ENCODE measurements at regions not wholly inside any gene's neighbourhood (a gene's known extent, or its start where the extent isn't known, plus 50 kb on each side); places are given as distances from the start of the nearest gene placed in this dataset.
A peak's percentile ranks its signal among the peaks of the same experiment; 100 is the strongest.

GRCh38 chr1:234554218-234554697 lies 55.7 kb downstream of the IRF2BP2 start:
- DNase-seq (ENCODE audit: low spot score), result no peak

DNA sequence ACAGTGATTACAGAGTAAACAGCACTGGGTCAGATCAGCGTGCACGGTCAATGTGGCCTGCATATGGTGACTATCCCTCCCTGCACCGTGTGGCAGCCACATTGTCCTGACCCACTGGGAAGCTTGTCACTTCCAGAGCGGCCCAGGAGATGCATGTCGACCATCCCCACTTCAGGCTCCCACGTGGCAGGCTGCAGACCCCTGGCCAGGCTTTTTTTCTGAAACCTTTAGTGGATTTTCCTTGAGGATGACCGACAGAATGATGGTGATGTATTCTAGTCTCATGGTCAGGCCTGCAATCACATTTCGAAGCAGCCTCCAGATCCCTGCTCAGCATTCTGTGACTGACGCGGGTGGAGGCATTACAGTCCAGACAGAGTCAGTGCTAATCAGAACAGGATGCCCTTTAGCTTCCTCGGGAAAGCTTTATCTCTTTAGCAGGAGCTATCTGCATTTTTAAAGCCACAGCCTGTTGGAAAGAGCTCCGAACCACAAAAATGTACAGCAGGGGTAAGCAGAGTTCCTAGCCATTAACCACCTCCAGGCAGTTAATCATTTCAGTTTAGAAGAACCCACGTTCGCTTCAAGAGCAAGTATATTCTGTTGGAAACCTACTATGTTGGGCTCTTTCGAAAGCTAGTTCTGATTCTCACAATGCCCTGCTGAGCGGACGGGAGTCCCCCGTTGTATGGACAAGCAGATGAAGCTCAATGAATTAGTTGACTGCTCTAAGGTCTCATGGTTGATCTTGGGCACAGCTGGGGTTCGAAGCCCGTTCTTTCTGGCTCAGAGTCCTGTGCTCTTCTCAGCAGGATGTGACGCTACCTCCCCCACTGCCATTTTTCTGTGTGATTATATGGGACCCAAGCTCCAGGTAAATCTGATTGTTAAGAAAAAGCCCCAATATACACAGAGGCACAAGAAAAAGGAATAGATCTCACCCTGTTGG lies 56.5 kb downstream of the IRF2BP2 start:
- DNase-seq (ENCODE audit: low spot score), result no peak

GRCh38 chr1:234551032-234551378 lies 59.0 kb downstream of the IRF2BP2 start:
- DNase-seq (ENCODE audit: low spot score), result no peak

- DNase-seq (ENCODE audit: low spot score), result no peak
Observed at GRCh38 chr1:234550341-234551031, 59.5 kb downstream of the IRF2BP2 start.

GRCh38 chr1:234549447-234550021 lies 60.4 kb downstream of the IRF2BP2 start:
- no peak for DNase-seq (ENCODE audit: low spot score)

DNA sequence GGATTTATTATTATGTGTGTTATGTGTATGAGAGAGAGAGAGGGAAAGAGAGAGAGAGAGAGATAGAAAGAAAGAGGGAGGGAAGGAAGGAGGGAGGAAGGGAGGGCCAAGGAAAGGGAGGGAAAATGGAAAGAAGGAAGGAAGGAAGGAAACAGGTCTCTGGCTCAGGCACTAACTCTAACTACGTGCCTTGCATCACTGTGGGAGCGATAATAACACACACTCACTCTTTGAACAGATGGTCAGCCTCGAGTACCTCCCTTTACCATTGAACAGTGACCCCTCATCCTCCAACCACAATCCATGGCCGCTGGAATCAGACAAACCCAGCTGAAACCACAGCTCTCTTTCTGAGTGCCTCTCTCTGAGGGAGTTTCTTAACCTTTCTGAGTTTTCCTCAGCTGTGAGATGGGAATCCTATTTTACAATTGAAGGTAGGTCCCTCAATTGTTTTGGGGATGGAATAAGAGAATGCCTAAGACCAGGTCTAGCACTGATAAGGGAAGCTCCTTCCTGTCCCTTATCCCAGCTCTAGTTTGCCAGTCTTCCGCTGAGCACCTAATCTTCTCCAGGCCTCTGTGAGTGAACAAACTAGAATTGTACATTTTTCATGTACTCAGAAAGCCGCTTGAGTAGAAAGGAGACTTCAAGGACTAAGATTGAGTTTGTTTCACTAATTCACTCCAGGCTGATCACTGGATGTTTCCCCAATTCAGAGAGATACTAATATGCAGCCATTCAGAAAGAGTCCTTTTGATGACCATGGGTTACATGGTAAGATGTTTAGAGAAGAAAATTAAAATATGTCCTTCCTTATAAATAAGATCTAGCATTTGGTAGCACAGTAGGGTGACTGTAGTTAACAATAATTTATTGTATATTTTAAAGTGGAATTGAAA lies 62.8 kb downstream of the IRF2BP2 start:
- no peak for DNase-seq (ENCODE audit: low spot score)

GRCh38 chr1:234546387-234546704 lies 63.6 kb downstream of the IRF2BP2 start:
- DNase-seq (ENCODE audit: low spot score), result no peak

GRCh38 chr1:234545517-234546386 lies 64.2 kb downstream of the IRF2BP2 start:
- DNase-seq (ENCODE audit: low spot score), result no peak

GRCh38 chr1:234544087-234544579 lies 65.2 kb upstream of the TARBP1 start:
- peak; percentile 32 for DNase-seq (ENCODE audit: low spot score)

DNA sequence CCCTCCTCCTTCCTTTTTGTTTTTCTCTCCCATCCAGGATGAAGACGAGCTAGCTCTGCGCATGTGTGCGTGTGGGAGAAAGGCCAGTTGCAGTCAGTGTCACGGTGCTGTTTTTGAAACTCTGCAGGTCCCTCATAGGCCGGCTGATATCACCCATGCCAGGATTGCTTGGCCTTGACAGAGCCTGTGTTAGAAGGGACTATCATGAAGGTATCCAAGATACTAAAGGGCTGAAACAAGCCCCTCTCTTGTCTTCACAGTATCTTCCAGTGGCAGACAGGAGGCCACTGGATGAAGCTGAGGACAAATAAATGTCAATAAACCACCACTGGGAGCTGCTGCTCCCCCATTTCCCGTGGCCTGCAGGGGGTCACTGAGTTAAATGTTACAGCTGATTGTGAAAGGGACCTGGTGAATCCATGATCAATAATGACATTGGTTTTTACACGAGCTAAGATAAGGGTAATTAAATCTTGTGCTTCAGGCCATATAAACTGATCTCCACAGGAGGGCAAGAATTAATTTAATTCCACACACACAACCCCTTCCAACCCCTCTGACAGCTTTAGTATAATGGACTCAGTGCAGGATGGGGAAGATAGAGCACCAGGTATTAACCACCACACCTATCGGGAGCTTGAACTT lies 64.6 kb upstream of the TARBP1 start:
- no peak for DNase-seq (ENCODE audit: low spot score)

DNA sequence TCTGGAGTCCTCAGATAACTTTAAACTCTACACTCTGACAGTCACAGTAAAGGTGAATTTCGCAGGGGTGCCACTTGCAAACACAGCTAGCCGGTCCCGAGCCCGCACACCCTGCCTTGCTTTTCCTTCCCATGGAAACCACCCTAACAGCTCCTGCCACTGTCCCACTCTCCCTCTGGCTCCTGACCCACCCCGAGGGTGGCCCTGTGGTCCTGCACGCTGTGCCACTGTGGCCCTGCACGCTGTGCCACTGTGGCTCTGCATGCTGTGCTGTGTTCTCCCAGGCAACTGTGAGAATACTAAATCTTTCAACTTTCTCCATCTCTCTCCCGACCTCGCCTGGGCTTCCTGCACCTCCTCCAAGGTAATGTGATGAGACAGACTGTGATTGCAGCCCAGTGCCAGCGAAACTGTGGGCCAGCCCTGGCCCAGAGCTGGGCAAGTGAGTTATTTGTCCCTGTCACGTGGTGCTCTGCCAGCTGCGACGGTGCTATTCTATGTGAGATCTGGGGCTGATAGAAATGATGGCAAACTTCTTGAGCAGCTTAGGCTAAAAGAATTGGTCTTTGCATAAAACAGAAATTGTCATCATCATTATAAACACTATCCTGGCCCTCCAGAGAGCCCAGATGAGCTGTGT lies 63.4 kb upstream of the TARBP1 start:
- no peak for DNase-seq (ENCODE audit: low spot score)

DNA sequence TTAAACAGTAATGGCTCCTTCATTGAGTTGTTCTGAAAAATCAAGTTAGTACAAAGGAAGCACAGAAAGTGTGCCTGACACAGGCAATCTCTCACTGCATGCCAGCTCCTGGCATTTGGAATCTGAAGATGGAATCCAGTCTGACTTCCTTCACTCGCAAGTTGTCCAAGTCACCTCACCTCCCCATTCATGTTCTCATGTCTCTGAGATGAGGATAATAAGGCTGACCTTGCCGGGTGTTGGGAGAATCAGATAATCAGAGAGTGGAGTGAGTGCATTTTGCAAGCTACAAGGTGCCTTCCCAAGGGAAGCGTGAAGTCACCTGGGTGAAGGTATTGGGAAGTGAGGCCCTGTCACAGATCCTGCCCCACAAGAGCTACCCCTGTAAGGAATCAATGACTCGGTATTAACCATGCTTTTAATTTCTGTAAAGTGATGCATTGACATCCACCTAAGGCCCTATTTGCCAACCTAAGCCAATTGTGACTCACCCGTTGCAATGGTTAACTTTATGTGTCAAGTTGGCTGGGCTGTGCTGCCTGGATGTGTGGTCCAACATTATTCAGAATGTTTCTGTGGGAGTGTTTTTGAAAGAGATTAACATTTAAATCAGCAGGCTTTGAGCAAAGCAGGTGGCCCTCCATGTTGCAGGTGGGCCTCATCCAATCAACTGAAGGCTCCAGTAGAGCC lies 62.5 kb upstream of the TARBP1 start:
- DNase-seq (ENCODE audit: low spot score), result no peak

DNA sequence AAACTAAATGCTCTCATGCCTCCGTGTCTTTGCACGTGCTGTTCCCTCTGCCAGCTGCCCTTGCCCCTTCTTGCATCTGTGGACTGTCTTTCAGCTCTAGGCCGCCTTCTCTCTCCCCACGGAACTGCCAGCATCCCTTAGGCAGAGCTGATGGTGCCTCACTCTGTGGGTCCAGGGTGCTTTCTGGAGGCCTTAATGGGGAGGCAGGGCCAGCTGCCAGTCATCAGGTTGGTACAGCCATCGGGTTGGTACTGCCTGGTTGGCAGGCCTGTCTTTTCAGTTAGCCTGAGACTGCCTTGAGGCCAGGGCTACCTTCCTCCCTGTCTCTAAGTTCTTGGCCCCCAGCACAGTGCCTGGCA lies 61.4 kb upstream of the TARBP1 start:
- no peak for DNase-seq (ENCODE audit: low spot score)

- no peak for DNase-seq (ENCODE audit: low spot score)
Observed at GRCh38 chr1:234539666-234540403, 60.9 kb upstream of the TARBP1 start.

DNA sequence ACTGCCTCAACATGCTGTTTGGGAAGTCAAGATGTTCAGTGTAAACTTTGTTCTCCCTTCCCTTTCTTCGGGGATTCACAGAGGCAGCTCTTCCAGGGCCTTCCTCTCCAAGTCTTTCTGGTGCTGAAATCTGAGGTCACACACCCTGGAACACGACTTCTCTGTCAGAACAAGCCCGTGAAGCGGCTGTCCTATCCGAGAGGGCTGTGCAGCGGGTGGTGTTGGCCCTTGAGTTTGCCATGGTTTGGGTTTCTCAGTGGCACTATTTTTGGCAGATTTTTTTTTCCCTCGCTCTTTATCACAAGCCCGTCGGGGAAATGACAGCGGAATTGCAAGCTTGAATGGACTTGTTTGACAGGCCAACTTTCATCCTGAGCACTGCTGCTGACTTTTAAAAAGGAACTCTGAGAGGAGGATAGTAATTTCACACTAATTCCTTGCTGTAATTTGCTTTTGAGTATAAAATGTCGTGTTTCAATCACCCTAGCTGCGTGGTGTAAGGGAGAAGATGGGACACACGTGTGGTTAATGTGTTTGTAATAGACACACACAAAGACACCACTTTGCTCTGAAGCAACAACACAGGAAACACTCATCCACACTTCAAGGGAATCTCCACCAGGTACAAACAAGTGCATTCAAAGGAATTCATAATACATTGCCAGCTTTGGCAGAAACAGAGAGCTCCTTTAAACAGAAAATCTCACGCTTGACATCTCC lies 60.1 kb upstream of the TARBP1 start:
- no peak for DNase-seq (ENCODE audit: low spot score)

- DNase-seq (ENCODE audit: low spot score), result no peak
Observed at GRCh38 chr1:234538062-234538731, 59.2 kb upstream of the TARBP1 start.

GRCh38 chr1:234537236-234537635 lies 58.3 kb upstream of the TARBP1 start:
- DNase-seq (ENCODE audit: low spot score), result no peak
